SHP77 treated with DMSO at 0.1 percent for 48 hours (cell line): ENCODE measurements at regions not wholly inside any gene's neighbourhood (a gene's known extent, or its start where the extent isn't known, plus 50 kb on each side); places are given as distances from the start of the nearest gene placed in this dataset.

Source experiments
- DNase-seq: peaks from one replicate; lab custom pipeline; 2025; lab: John Stamatoyannopoulos, UW

GRCh38 chr20:40159276-40159675 lies 529.8 kb downstream of the MAFB start:
- no peak for DNase-seq

- DNase-seq, result no peak
These were observed 532.3 kb downstream of the MAFB start for GRCh38 chr20:40156600-40157317.

- no peak for DNase-seq
These were observed 534.5 kb downstream of the MAFB start for GRCh38 chr20:40154514-40154913.

- no peak for DNase-seq
These were observed 540.1 kb downstream of the MAFB start for GRCh38 chr20:40148886-40149285.

GRCh38 chr20:40146071-40146470 lies 543.0 kb downstream of the MAFB start:
- no peak for DNase-seq

- no peak for DNase-seq
These were observed 544.5 kb downstream of the MAFB start for GRCh38 chr20:40144581-40144980.

GRCh38 chr20:40134176-40134575 lies 554.9 kb downstream of the MAFB start:
- no peak for DNase-seq

- DNase-seq, result no peak
These were observed 568.2 kb downstream of the MAFB start for GRCh38 chr20:40120827-40121226.

- no peak for DNase-seq
These were observed 577.8 kb downstream of the MAFB start for GRCh38 chr20:40111282-40111681.

- no peak for DNase-seq
These were observed 578.7 kb downstream of the MAFB start for GRCh38 chr20:40110311-40110831.

GRCh38 chr20:40109136-40109535 lies 579.9 kb downstream of the MAFB start:
- DNase-seq, result no peak

GRCh38 chr20:40108321-40108720 lies 580.7 kb downstream of the MAFB start:
- no peak for DNase-seq

- DNase-seq, result no peak
These were observed 584.1 kb downstream of the MAFB start for GRCh38 chr20:40104959-40105358.

- no peak for DNase-seq
These were observed 585.6 kb downstream of the MAFB start for GRCh38 chr20:40103420-40103819.

GRCh38 chr20:40101560-40101959 lies 587.5 kb downstream of the MAFB start:
- DNase-seq, result no peak

- no peak for DNase-seq
These were observed 588.8 kb downstream of the MAFB start for GRCh38 chr20:40100261-40100660.

- DNase-seq, result no peak
These were observed 598.8 kb downstream of the MAFB start for GRCh38 chr20:40090236-40090635.

GRCh38 chr20:40087496-40087895 lies 601.5 kb downstream of the MAFB start:
- no peak for DNase-seq

GRCh38 chr20:40085513-40085912 lies 603.5 kb downstream of the MAFB start:
- DNase-seq, result no peak

- DNase-seq, result no peak
These were observed 606.6 kb downstream of the MAFB start for GRCh38 chr20:40082436-40082835.

- DNase-seq, result no peak
These were observed 607.4 kb downstream of the MAFB start for GRCh38 chr20:40081653-40082052.

GRCh38 chr20:40080041-40080652 lies 608.9 kb downstream of the MAFB start:
- no peak for DNase-seq

- DNase-seq, result no peak
These were observed 615.4 kb downstream of the MAFB start for GRCh38 chr20:40073535-40074111.
